ENCODE measurements at regions not wholly inside any gene's neighbourhood (a gene's known extent, or its start where the extent isn't known, plus 50 kb on each side); places are given as distances from the start of the nearest gene placed in this dataset.
"Not testable (repeated sequence)": the region's sequence is repeated elsewhere in the genome, so short reads cannot be mapped to it uniquely, and the experiment has no call there.

DNA sequence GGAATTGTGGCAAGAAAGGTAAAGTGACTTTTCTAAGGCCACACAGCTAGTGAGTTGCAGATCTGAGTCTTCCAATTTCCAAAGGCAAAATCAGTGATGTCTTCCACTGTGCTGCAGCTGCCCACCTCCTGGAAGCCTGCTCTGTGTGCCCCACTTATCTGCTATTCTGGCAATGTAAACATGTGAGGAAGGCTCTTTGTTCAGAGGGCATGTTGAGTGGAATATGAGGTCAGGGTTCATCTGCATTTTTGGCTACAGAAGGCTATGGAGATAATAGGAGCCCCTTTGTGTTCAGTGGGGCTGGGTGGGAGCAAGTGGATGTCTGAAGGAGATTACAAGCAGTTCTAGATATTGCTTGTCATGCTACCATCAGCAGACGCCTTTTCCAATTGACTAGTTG, 396.2 kb downstream of the BUD13 start:
- Mint-ChIP-seq H3K27ac (no peak overlapping the region), H3K9me3 (no peaks in the 10 kb centered on the region), H3K36me3 (ENCODE audit: low read depth) (no peaks in the 10 kb centered on the region), H3K4me3 (no peak overlapping the region), H3K4me1 (ENCODE audit: low read depth) (no peaks in the 10 kb centered on the region), H3K27me3 (peaks cover 2% of the 10 kb centered on the region)
- intact Hi-C loops (cut with micrococcal nuclease) = no loop called here

DNA sequence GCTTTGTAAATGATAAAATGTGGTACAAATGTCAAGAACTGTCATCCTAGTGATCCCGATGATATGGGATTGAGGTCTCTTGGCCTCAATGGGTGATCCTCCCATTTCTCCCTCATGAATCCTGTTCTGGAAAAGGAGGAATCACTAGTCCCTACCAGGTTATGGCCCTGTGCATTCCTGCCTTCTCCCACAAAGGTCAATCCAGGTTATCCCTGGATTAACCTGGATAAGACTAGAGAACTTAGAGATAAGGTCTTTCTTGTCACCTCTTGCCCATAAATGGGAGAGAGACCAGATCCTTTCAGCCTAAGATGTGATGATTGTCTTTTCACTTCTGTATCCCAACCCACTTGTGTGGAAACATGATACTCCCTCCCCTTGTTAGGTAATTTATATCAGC, 396.7 kb downstream of the BUD13 start:
- Mint-ChIP-seq H3K27ac (no peak overlapping the region), H3K9me3 (no peaks in the 10 kb centered on the region), H3K27me3 (peaks cover 2% of the 10 kb centered on the region), H3K4me3 (no peak overlapping the region), H3K4me1 (ENCODE audit: low read depth) (no peaks in the 10 kb centered on the region), H3K36me3 (ENCODE audit: low read depth) (no peaks in the 10 kb centered on the region)
- intact Hi-C loops (cut with micrococcal nuclease) = no loop called here

DNA sequence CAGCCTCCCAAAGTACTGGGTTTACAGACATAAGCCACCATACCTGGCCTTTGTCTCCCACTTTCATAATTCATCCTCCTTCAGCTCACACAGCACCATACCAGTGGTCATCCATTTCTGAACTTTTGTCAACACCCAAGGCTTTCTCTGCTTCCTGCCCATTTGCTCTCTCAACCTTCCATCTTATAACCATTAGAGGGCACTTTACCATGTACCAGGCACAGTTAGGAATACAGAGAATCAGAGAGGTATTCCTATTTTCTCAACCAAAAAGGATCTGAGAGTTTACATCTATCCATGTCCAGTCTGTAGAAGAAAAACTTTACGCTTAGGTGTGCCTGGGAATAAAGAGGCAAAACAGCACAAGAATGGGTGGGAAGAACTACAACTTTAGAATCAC, 397.6 kb downstream of the BUD13 start:
- no peaks in the 10 kb centered on the region for H3K4me1 Mint-ChIP-seq (ENCODE audit: low read depth)
- intact Hi-C loops (cut with micrococcal nuclease) = no loop called here
- H3K36me3 Mint-ChIP-seq (ENCODE audit: low read depth) = no peaks in the 10 kb centered on the region
- H3K27ac Mint-ChIP-seq = no peak overlapping the region
- no peak overlapping the region for H3K4me3 Mint-ChIP-seq
- no peaks in the 10 kb centered on the region for H3K9me3 Mint-ChIP-seq
- H3K27me3 Mint-ChIP-seq = peaks cover 2% of the 10 kb centered on the region

DNA sequence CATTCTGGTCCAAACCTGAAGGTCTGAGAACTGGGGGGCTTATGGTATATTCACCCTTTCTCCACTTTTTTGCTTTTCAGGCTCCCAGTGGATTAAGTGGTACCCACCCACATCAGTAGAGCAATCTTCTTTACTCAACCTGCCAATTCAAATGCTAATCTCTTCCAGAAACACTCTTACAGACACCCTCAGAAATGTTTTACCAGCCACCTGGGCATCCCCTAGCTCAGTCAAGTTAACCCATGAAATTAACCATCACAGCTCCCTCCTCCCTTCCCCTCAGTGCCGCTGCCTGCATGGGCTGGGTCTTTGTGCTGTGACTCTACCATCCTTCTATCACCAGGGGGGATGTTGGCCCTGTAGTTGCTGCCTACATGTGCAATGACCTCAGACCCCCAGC, 398.7 kb downstream of the BUD13 start:
- no peaks in the 10 kb centered on the region for H3K9me3 Mint-ChIP-seq
- H3K4me3 Mint-ChIP-seq = no peak overlapping the region
- H3K27ac Mint-ChIP-seq = no peak overlapping the region
- H3K36me3 Mint-ChIP-seq (ENCODE audit: low read depth) = no peaks in the 10 kb centered on the region
- H3K27me3 Mint-ChIP-seq = peaks cover 4% of the 10 kb centered on the region
- intact Hi-C loops (cut with micrococcal nuclease) = no loop called here
- no peaks in the 10 kb centered on the region for H3K4me1 Mint-ChIP-seq (ENCODE audit: low read depth)

DNA sequence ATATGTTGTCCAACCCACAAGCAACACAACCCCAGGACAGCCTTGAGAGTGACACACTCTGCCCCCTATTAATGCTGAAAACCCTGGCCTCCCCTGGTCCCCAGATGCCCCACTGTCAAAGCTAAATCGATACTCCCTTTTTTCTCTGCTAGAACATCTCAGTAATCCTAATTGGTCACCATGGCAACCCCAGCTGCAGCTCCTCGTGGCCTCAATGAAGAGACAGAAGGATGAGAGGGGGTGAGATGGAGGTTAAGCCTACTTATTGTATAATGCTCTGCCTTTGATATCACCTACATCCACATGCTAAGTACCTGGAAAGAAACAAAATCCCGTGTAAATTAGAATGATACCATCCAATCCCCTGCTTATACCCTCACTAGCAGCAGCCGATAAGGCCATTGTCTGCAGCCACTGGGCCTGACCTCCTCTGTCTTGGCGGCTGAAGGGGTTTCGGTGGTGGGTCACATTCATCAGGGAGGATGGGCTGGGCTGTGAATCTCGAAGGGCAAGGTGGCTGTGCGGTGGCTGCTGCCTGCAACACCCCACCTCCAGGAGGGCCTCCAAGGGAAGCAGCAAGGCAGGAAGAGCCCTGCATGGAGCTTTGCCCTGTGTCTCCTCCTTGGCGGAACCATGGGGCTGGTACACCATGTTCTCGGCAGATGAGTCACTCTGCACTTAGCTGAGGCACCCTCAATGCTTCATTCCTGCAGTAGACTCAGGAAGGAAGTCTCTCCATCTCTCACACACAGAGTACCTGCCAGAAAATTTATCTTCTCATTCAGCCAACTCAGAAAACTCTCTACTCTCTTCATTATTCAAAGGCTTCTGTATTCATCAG, 399.5 kb downstream of the BUD13 start:
- Mint-ChIP-seq H3K27ac (no peak overlapping the region), H3K4me1 (ENCODE audit: low read depth) (no peaks in the 10 kb centered on the region), H3K36me3 (ENCODE audit: low read depth) (no peaks in the 10 kb centered on the region), H3K27me3 (peaks cover 6% of the 10 kb centered on the region), H3K4me3 (no peak overlapping the region), H3K9me3 (no peaks in the 10 kb centered on the region)
- intact Hi-C loops (cut with micrococcal nuclease) = no loop called here

DNA sequence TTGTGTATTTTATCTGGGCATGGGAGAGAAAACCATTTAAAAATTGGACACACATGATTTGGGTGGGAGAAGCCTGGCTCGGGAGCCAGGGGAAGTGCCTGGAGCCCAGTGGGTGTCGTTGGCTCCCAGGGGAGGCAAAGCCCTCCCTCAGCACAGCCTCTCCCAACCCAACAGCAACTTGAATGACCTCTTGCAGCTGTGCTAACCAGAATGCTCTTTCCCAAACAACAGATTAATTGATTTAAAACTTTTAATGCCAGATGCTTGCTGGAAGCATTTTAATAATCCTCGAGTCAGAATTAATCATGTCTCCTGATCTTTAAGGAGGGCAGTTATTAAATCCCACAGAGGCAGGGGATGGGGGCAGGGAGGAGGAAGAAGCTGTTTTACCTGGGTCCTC, 401.6 kb downstream of the BUD13 start:
- Mint-ChIP-seq H3K27ac (no peak overlapping the region), H3K4me1 (ENCODE audit: low read depth) (no peaks in the 10 kb centered on the region), H3K36me3 (ENCODE audit: low read depth) (no peaks in the 10 kb centered on the region), H3K9me3 (no peaks in the 10 kb centered on the region), H3K4me3 (no peak overlapping the region), H3K27me3 (peaks cover 13% of the 10 kb centered on the region)
- intact Hi-C loops (cut with micrococcal nuclease) = no loop called here

DNA sequence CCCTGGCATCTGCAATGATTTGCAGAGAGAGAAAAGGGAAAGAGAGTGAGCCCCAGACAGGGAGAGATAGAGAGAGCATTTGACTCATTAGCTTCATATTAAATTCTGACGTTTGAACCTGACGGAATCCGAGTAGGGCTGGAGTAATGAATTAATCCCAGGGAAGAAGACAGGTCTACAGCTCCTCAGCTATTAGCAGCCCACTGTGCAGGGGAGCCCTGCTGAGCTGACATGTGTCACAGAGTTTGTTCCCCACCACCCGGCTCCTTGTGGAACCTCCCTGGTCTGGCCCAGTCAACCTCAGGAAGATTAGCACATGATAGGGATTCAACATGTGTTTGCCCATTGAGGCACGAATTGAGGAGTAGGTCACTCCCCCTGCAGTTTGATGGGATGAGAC, 404.0 kb downstream of the BUD13 start:
- intact Hi-C loops (cut with micrococcal nuclease) = no loop called here
- H3K4me3 Mint-ChIP-seq = no peak overlapping the region
- no peaks in the 10 kb centered on the region for H3K36me3 Mint-ChIP-seq (ENCODE audit: low read depth)
- H3K9me3 Mint-ChIP-seq = no peaks in the 10 kb centered on the region
- H3K27ac Mint-ChIP-seq = no peak overlapping the region
- H3K4me1 Mint-ChIP-seq (ENCODE audit: low read depth) = no peaks in the 10 kb centered on the region
- H3K27me3 Mint-ChIP-seq = peaks cover 13% of the 10 kb centered on the region

DNA sequence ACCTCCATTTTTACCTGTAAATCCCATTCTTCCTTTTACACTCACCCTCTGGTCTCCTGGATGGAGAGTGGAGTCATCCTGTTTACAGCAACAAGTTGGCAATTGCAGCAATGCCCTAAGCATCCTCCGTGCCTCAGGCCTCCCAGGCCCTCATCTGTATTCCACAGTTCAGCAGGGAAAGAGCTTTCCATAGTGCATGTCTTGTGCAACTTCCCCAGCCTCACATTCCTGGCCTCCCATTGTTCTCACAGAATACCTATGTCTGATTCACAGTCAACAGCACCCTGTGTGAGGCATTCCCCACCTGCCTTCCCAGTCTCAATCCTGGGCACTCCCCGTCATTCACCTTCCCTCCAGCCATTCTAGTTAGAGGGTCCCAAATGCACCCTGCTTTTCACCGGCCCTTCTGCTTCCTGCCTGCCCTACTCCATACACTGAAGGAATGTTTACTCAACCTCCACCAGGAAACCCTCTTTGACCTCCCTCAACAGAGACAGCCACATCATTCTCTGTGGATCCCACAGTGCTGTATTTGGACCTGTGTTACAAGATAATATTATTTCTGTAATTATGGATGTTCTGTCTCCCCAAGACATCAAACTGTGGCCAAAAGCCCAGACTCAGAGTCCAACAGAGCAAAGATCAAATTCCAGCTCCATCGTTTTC, 405.7 kb downstream of the BUD13 start:
- Mint-ChIP-seq H3K27ac (no peak overlapping the region), H3K4me1 (ENCODE audit: low read depth) (no peaks in the 10 kb centered on the region), H3K9me3 (no peaks in the 10 kb centered on the region), H3K36me3 (ENCODE audit: low read depth) (no peaks in the 10 kb centered on the region), H3K4me3 (no peak overlapping the region), H3K27me3 (peaks cover 16% of the 10 kb centered on the region)
- intact Hi-C loops (cut with micrococcal nuclease) = no loop called here

DNA sequence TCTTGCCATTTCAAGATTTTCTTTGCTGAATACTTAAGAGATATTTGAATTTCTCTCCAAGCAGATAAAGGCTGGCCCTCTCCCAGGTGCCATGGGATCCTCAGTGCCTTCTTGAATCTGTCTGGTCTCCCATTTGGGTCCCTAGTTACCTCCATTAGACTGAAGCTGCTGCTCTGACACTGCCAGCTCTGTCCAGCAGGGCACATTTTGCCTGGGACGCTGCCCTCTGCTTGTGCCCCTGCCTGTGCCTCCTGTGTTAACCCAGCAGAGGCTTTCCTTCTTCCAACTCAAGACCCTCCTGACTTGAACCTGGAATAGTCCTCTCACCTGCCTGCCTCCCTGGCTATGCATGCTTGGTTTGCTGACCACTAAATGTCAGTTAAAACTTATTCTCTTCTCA, 406.3 kb downstream of the BUD13 start:
- H3K36me3 Mint-ChIP-seq (ENCODE audit: low read depth) = no peaks in the 10 kb centered on the region
- no peaks in the 10 kb centered on the region for H3K9me3 Mint-ChIP-seq
- H3K27me3 Mint-ChIP-seq = peaks cover 15% of the 10 kb centered on the region
- H3K27ac Mint-ChIP-seq = no peak overlapping the region
- intact Hi-C loops (cut with micrococcal nuclease) = no loop called here
- H3K4me1 Mint-ChIP-seq (ENCODE audit: low read depth) = no peaks in the 10 kb centered on the region
- H3K4me3 Mint-ChIP-seq = no peak overlapping the region

DNA sequence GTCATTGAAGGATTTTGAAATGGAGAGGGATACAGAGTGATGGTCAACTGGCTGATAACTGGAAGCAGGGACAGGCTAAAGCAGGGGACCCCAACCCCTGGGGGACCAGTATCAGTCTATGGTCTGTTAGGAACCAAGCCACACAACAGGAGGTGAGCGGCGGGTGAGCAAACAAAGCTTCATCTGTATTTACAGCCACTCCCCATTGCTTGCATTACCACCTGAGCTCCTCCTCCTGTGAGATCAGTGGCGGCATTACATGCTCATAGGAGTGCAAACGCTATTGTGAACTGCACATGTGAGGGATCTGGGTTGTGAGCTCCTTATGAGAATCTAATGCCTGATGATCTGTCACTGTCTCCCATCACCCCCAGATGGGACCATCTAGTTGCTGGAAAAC, 407.9 kb downstream of the BUD13 start:
- H3K27ac Mint-ChIP-seq; H3K9me3 Mint-ChIP-seq; intact Hi-C loops (cut with micrococcal nuclease); H3K4me1 Mint-ChIP-seq (ENCODE audit: low read depth); H3K4me3 Mint-ChIP-seq; H3K36me3 Mint-ChIP-seq (ENCODE audit: low read depth): not testable (repeated sequence)
- H3K27me3 Mint-ChIP-seq = peaks cover 18% of the 10 kb centered on the region

DNA sequence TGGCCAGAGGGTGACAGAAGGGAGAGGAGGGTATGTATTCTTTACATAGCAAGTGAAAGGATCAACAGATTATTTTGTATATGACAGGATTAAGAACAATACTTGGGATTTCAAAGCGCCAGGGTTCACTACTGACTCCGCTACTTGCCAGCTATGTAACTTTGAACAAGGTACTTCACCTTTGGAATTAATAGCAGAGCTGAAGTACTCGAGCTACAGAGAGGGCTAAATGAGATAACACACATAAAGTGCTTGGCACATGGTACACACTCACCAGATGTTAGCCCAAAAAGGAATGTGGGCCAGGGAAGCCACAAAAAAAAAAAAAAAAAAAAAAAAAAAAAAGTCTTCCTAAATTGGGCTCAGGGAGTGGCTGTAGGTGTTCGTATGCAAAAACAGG, 408.4 kb downstream of the BUD13 start:
- Mint-ChIP-seq H3K36me3 (ENCODE audit: low read depth) (no peaks in the 10 kb centered on the region), H3K27ac (no peak overlapping the region), H3K4me1 (ENCODE audit: low read depth) (no peaks in the 10 kb centered on the region), H3K9me3 (no peaks in the 10 kb centered on the region), H3K27me3 (peaks cover 22% of the 10 kb centered on the region), H3K4me3 (no peak overlapping the region)
- intact Hi-C loops (cut with micrococcal nuclease) = no loop called here

DNA sequence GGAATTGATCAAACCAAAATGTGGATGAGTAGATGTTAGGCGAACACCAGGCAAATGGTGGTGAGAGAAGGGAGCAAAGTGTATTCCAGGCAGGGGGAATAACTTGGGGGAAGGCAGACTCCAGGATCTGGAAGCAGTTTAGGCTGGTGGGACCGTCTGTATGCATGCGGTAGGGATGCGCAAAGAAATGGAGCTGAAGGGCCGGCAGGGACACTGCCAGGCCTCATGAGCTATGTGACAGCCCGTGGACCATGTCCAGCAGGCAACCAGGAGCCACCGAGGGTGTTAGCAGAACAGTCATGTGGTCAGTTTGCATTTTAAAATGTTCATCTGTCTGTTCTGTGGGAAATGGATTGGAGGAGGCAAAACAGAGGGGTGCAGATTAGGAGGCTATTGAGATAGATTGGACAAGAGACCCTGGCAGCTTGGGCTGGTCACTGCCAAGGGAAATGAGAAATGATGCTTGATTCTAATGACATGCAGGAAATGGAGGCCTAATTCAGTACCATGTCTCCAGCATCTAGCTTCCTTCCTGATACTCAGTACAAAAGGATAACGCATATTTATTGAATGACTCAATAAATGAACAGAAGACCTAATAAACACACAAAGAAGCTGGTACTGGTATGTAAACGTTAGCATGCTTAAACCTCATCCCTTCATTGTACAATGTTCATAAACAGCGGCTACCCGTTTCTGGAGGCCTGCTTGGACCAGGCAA, 412.4 kb downstream of the BUD13 start:
- Mint-ChIP-seq H3K27ac (no peak overlapping the region), H3K9me3 (no peaks in the 10 kb centered on the region), H3K4me3 (no peak overlapping the region), H3K27me3 (peaks cover 32% of the 10 kb centered on the region), H3K36me3 (ENCODE audit: low read depth) (no peaks in the 10 kb centered on the region), H3K4me1 (ENCODE audit: low read depth) (no peaks in the 10 kb centered on the region)
- intact Hi-C loops (cut with micrococcal nuclease) = no loop called here

DNA sequence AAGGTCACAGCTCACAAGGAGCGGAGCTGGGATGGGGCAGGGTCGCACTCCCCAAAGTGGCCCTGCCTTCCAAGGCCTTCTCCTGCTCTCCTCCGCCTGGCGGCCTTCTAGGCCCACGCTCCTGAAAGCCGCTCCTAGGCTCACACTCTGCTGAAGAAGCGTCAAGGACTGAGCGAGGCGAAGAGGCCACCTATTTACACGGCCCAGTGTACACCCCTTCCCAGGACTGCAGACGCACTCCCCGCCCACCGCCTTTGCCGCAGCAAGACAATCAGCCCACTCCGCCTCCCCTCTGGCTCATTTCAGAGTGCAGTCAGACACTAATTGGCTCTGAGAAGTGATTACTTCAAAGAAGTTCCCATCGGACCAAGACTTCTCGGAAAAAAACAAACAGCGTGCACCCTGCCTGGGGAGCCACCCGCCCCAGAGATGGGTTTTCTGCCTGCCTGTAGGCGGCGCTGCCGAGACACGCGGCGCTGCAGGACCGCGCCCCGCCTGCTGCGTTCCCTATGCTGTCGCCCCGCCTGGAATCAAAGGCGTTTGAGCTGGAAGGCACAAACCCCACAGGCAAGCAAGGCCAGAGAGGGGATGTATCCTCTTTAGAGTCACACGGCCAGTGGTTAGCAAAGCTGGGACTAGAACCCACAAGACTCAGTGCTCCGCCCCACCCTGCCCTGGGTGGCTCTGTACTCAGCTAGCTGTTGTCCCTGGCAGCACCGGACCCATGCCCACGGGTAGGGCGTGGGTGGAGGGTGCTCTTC, 414.8 kb downstream of the BUD13 start:
- Mint-ChIP-seq H3K9me3 (no peaks in the 10 kb centered on the region), H3K36me3 (ENCODE audit: low read depth) (no peaks in the 10 kb centered on the region), H3K4me1 (ENCODE audit: low read depth) (no peaks in the 10 kb centered on the region), H3K4me3 (no peak overlapping the region), H3K27ac (no peak overlapping the region), H3K27me3 (peaks cover 36% of the 10 kb centered on the region)
- intact Hi-C loops (cut with micrococcal nuclease) = no loop called here

DNA sequence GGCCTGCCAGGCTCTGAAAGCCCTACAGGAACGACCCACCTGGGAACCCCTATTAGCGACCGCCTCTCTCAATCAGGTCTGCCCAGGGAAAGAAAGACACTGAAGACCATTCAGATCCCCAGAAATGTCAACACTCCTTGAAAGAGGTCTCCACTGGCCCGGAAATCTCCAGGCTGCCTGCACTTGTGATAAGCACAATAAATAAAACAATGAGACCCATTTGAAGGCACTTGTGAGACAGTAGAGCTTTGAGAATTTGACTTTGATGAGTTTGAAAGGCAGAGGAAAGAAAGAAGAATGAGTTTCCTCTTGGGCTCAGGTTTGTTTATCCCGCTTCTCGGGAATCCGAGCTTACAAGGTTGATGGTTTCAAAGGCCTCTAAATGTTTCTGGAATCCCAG, 416.3 kb downstream of the BUD13 start:
- Mint-ChIP-seq H3K27me3 (peaks cover 36% of the 10 kb centered on the region), H3K27ac (no peak overlapping the region), H3K4me1 (ENCODE audit: low read depth) (no peaks in the 10 kb centered on the region), H3K4me3 (no peak overlapping the region), H3K9me3 (no peaks in the 10 kb centered on the region), H3K36me3 (ENCODE audit: low read depth) (no peaks in the 10 kb centered on the region)
- intact Hi-C loops (cut with micrococcal nuclease) = no loop called here
